ENCODE measurements at regions not wholly inside any gene's neighbourhood (a gene's known extent, or its start where the extent isn't known, plus 50 kb on each side); places are given as distances from the start of the nearest gene placed in this dataset.
"Not testable (repeated sequence)": the region's sequence is repeated elsewhere in the genome, so short reads cannot be mapped to it uniquely, and the experiment has no call there.

DNA sequence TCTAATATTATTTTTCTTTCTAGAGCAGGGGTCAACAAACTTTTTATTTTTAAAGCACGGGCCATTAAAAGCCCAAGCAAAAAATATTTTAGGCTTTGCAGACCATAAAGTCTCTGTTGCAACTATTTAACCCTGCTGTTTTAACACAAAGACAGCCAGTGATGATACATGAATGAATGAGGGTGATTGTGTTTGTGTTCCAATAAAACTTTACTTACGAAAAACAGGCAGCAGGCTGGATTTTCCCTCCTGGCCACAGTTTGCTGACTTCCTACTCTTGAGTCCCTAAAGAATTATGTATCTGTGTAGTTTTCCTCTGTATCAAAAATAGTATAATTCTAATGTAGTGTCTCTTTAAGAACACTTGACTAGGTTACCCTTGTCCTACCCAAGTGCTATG is 402.0 kb downstream of the ADCYAP1 start:
- DNase-seq, result no peak

DNA sequence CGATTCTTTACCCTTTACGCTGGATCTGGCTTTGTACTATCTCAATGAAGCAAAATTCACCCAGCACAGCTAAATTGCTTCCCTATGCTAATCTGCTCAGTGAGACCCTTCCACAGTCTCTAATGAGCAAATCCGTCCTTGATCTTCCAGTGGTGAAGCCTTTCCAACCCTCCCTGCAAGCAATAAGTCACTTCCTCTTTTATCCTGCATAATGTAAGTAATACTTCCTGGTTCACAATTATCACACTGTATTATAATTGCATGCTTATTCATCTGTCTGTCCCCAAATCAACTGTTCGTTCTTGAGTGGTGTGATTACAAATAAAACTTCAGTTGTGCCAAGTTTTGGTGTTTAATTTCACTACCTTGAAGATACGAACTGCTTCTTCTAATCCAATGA is 404.0 kb downstream of the ADCYAP1 start:
- DNase-seq, result no peak

DNA sequence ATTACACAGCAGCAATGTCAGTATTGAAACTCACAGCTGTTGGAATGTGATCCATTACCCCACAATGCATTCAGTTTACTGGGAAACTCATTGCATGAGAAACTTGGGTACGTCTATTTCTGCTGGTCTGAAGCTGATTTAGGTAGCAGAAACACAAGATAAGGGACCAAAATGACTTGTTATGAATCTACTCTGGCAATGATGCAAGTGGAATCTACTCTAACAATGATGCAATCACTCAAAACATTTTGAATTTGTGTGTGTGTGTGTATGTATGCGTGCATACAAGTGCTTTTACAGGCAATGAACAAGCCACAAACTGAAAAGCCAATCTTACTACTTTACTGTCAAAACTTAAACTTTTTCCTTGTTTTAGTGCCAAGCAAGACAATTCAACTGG is 406.7 kb downstream of the ADCYAP1 start:
- no peak for DNase-seq

DNA sequence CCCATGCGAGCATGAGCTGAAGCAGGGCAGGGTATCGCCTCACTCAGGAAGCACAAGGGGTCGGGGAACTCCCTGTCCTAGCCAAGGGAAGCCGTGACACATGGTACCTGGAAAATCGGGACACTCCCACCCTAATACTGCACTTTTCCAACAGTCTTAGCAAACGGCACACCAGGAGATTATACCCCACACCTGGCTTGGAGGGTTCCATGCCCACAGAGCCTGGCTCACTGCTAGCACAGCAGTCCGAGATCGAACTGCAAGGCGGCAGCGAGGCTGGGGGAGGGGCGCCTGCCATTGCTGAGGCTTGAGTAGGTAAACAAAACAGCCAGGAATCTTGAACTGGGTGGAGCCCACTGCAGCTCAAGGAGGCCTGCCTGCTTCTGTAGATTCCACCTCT is 430.7 kb downstream of the ADCYAP1 start:
- not testable (repeated sequence) for DNase-seq

DNA sequence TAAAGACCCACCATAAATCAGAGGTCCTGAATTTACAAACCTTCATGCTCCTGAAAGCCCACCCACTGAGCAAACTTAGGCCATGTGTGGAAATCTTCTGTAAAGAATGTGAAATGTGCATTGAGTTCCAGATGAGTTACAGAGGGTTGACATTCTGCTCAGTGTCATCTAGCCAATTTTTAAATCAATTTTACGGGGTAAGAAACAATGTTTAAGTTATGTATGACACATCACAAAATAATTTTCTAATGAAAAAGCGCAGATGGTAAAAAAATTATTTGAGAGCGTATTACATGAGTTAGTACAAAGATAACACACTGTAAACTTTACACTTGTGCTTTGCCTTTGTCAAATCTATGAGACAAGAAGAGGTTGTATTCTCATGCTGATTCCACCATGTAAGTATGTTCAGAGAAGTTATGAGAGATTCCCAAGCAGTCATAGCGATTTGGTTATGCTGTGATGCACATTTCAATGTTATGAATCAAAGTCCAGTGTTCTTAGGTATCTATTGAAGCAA is 446.3 kb downstream of the ADCYAP1 start:
- DNase-seq, result no peak

GRCh38 chr18:1353025-1353424 is 448.4 kb downstream of the ADCYAP1 start:
- DNase-seq, result no peak

GRCh38 chr18:1357724-1358123 is 453.1 kb downstream of the ADCYAP1 start:
- DNase-seq, result no peak

- DNase-seq, result no peak
Measured at GRCh38 chr18:1361936-1362335, 457.3 kb downstream of the ADCYAP1 start.

GRCh38 chr18:1370552-1370951 is 465.9 kb downstream of the ADCYAP1 start:
- no peak for DNase-seq

DNA sequence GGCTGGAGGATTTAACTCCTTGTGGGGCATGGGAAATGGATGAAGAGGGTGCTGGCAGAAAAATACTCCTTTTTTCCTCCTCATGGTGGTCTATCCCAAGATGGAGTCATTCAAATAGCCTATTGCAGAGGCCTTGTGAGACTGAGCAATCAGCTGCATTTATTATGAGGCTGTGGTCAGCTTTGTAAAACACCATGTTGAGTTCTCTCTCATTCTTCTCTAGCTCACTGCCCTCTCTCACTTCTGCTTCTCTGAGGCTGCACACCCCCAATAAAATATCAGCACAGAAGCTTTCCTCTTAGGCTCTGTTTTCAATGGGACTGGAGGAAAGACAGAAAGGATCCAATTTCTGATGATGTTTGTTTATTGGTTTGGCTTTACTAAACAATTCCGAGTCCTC is 467.1 kb downstream of the ADCYAP1 start:
- no peak for DNase-seq

DNA sequence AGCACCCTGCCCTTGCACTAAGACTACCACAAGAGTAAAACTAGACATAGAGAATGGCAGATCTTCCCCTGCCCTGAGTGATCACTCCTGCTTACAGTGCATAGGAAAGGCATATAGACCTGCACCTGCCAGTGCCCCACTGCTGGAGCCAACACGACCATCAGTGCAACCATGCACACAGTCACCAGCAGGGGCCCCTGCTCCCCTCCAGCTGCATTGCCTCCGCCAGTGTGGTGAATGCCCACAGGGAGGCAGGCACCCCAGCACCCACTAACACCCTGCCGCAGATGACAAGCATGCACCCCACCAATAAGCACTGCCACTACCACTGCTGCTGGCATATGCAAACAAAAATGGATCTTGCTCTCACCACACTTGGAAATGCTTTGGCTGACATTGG is 478.8 kb downstream of the ADCYAP1 start:
- no peak for DNase-seq

GRCh38 chr18:1388468-1388867 is 483.8 kb downstream of the ADCYAP1 start:
- DNase-seq, result not testable (repeated sequence)

GRCh38 chr18:1392046-1392445 is 487.4 kb downstream of the ADCYAP1 start:
- DNase-seq, result no peak

GRCh38 chr18:1392865-1393734 is 488.4 kb downstream of the ADCYAP1 start:
- no peak for DNase-seq

DNA sequence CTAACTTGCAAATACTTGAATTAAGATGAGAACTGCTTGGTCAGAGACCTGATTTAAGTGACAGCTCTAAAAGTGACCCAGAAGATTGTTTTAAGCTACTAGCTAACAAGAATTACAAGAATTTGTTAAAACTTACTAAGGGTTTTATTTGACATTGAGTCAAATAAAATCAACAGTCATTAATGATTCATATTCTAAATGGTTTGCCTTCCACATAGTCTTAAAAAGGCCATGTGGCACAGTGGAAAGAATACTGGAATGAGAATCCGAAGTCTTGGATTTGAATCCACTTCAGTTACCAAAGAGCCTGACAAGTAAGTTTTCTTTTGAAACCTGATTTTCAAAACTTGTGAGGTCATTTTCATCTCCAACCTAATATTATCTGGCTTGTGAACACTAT is 489.3 kb downstream of the ADCYAP1 start:
- DNase-seq, result no peak

DNA sequence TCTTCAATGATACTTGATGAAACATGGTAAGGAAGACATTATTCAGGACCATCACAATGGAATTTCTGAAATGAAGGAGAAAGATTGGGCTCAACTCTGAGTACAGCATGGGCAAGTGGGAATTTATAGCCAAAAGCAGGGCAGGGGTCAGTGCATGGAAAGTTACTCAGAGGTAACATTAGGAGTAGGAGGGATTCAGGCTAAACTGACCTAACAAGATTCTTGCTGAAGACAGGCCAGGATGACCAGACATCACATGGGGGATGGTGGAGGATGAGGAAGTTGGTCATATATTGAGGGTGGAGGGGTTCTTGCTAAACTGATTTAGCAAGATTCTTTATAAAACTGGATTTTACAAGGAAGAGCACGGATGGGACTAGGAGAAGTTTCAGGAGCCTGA is 489.8 kb downstream of the ADCYAP1 start:
- DNase-seq, result no peak

- no peak for DNase-seq
Measured at GRCh38 chr18:1394966-1395365, 490.3 kb downstream of the ADCYAP1 start.

GRCh38 chr18:1408376-1408775 is 503.7 kb downstream of the ADCYAP1 start:
- DNase-seq, result no peak

GRCh38 chr18:1412655-1413322 is 508.1 kb downstream of the ADCYAP1 start:
- no peak for DNase-seq

DNA sequence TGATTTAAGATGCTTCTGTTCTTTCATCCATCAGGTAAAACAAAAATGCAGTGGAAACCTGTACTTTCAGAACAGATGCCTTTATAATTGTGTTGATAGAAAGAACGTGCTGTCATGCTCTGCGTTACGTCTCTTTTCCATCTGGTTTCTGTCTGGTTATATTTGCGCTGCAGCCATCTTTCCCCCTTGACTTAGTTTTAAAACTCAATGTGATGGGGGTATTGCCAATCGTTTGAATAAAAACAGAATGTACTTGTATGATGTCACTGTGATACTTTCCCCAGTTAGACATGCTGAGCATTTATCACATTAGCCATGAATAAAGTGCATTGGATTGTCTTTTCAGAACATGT is 508.6 kb downstream of the ADCYAP1 start:
- DNase-seq, result no peak

GRCh38 chr18:1416074-1416473 is 511.4 kb downstream of the ADCYAP1 start:
- DNase-seq, result no peak

DNA sequence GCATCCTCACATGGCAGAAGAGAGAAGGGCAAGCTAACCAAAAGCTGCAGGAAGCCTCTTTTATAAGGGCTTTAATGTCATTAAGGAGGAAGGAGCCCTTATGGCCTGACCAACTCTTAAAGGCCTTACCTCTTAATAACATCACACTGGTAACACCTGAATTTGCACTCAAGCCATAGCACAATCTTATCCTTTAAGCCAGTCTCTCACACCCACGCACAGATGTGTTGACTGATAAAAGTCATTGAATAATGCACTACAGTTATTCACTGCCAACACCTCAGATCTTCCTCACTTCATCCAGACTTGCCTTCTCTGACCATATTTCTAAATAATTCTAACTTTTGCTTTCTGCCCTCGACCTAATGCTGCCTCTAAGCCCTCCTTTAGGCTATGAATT is 516.8 kb downstream of the ADCYAP1 start:
- DNase-seq, result no peak

DNA sequence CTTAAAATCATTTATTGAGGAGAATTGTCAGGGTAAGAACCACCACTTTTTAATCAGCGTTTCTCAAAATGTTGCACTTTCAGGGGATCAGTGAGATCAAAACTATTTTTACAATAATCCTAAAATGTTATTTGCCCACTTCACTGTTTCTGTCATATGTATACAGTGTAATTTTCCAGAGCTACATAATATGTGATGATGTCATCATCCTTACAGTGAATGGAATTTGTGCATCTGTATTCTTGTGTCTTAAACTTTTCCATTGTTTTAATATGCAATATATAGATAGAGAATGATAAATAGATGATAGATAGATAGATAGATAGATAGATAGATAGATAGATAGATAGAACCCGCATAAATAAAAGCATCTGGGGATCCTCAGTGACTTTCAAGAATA is 518.0 kb downstream of the ADCYAP1 start:
- DNase-seq, result no peak

GRCh38 chr18:1425679-1426078 is 521.0 kb downstream of the ADCYAP1 start:
- DNase-seq, result no peak

Data from inflammatory macrophage treated with lipopolysaccharide for 4 hours (primary cell).